ENCODE measurements at regions not wholly inside any gene's neighbourhood (a gene's known extent, or its start where the extent isn't known, plus 50 kb on each side); places are given as distances from the start of the nearest gene placed in this dataset.

DNA sequence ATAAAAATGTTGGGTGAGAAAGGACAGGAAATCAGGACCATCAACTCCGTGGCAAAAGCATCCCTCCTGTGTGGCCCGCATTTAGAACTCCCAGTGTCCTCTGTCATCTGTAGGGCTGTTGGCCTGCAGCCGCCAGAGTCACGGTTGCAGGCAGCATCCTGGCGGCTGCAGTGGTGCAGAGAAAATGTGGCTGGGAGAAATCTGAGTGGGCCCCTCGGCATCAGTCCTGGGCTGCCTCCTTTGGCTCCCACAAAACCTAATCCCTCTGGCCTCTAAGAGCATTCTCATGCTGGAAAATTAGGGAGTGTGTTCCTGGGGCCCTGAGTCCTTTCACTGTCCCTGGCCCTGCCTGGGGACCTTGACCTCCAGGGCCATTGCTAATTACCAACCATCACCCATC is 121.9 kb downstream of the WT1 start:
- no peak for DNase-seq (ENCODE audit: low read depth, low spot score)
- H3K27ac ChIP-seq: no peak overlapping the region

DNA sequence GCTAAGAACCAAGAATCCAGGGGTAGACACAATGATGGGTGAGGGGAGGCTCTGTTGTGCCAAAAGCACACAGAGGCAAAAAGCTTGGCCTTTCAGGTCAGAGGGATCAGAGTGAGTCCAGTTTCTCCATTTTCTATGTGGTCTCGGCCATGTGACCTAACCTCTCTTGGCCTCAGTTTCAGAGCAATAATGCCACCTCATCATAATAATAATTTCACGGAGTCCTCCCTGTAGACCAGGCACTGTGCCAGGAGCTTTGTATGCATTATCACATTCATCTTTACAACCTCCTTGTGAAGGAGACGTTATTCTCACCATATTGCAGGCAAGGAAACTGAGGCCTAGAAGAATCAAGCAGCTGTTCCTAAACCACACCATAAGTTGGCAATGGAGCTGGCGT is 120.2 kb downstream of the WT1 start:
- DNase-seq (ENCODE audit: low read depth, low spot score): no peak
- no peak overlapping the region for H3K27ac ChIP-seq

DNA sequence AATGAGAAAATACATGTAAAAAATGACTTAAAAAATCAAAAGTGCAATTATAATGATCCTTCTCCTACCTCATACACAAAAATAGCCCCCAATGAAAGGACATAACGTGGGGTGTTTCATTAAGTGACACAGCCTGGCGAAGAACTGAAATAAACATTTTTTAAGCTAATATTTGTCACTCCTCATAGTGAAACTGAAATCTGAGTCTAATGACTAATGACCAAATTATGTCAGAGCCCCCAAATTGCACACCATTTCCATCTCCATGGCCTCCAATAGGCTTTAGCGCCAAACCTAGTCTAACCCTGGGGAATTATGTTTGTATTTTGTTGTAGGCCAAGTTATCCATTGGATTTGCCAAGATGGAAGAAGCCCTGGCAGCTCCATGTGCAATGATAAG is 119.1 kb downstream of the WT1 start:
- DNase-seq (ENCODE audit: low read depth, low spot score): no peak
- H3K27ac ChIP-seq: no peak overlapping the region

DNA sequence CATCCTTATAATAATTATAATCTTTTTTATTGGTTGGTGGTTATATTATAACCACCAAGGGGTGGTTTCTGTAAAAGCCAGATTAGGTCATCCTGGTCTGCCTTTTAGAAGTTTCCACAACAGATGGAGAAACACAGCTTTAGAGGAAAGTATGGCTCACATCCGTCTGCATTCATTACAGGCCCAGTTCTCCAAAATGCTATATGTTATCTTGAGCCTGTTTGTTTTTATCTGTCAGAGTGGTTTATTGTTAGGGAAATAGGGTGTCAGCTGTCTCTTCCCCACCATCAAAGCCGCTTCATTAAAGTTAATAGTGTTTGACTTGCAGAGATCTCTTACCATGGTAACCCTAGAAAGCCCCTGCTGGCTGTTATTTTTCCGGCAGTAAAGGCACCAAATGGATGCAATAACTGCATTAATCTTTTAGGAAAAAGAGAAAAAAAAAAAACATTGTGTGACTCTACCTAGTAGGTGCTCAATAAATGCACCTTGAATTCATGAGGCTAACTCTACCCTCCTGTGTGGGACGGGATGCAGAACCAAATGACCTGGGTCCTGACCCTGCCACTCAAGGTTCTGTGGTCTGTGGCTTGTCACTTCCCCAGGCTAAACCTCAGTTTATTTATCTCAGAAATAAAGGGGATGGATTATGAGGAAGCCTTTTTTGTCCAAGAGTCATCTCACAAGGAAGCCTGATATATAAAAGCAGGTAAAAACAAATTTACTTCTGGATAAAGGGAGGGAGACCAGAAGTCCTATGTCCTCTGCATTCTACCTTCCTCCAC is 118.3 kb downstream of the WT1 start:
- no peak for DNase-seq (ENCODE audit: low read depth, low spot score)
- no peak overlapping the region for H3K27ac ChIP-seq

DNA sequence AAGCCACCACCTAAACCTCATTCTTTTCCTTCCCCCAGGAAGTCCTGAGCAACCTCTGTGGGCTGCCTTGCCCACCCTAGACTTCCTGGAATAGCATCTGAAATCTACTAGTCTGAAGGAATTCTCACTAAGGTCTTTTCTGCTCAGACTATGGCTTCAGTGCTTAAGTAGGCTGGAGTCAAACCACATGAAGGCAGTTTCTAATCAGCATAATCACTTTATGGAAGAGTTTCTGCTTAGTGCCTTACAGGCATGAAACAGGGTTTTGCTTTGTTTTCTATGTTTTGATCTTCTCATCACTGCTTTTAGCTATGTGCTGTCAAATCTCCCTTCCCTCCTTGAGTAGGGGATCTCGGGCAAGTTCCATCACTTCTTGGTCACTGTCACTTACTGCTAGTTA is 117.7 kb downstream of the WT1 start:
- no peak for DNase-seq (ENCODE audit: low read depth, low spot score)
- no peak overlapping the region for H3K27ac ChIP-seq

DNA sequence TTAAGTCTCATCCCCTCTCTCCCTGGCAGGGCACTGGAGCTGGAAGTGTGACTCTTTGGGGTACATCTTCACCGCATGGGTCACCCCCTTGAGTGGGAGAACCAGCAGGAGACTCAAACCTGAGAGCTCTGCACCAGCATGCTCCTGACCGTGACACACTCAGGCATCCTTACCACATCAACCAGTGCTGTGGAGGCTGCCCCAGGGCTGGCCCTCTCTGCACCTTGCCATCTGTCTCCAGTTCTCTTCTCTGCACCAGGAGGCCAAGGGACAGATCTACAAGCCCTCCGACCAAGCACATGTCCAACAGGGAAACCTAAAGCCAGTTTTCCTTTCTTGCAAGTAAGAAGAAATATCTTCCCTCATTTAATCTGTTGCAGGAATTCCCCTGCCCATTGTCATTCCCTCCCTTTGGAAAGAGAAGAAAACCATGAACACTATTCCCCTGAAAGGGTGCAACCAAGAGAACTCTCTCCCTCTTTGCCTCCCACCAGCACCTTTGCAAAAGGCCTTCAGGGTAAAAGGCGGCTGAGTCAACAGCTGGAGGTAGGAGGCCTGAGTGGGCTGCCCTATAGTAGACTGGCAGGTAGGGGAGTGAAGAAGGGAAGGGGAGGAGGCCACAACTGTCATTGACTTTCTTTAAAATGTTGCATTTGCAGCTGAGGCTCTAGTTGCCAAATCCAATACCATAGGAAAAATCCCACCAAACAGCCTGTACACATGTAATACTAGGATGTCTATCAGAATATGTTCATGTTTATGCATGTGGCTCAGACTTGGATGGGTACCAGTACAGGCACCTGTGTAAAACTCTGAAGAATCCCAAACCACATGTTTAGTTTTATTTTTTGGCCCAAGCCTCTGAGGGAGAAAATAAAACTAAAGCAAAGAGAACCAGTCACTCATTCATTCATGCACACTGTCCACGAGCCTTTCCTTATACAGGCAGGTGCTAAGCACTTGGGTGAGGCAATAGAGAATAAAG is 117.0 kb downstream of the WT1 start:
- no peak for DNase-seq (ENCODE audit: low read depth, low spot score)
- no peak overlapping the region for H3K27ac ChIP-seq

DNA sequence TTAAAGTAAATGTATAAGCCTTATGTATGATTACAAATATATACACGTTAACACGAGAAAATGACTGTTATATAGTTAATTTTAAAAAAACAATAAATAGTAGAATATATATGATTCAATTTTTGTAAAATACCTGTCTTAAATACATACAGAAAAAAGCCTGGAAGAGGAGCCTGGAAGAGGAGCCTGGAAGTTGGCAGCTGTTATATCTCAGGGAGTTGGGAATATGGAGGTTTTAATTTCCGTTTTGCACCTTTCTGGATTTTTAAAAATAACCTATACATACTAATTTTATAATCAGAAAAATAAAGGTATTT is 111.6 kb downstream of the WT1 start:
- H3K27ac ChIP-seq: no peak overlapping the region
- no peak for DNase-seq (ENCODE audit: low read depth, low spot score)

DNA sequence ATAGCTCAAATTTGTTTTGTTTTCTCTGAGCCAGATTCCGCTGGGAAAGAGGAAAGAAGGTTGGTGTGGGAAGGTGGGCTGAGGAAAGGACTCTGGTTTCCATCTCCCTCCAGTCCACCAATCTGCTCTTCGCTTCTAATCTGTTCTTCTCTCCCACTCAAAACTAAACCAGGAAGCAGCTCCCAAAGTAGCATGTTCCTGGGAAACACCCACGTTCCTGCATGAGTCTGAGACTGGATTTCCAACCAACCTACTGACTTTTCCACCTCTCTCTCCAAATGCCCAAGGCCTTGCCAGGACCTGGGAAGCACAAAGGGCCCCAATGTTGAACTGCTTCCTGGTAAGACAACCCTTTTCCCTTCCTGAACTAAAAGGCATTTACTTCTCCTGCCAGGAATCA is 110.2 kb downstream of the WT1 start:
- no peak for DNase-seq (ENCODE audit: low read depth, low spot score)

DNA sequence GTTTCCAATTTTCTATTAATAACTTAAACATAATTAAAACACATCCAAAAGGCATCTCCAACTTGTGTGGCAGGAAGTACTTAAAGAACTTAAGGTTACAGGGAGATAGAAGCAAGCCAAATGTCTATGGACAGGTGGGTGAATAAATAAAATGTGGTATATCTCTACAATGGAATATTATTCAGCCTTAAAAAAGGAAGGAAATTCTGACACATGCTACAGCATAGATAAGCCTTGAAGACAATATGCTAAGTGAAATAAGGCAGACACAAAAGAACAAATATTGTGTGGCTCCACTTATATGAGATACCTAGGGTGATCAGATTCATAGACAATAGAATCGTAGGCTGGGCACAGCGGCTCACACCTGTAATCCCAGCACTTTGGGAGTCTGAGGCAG is 109.6 kb downstream of the WT1 start:
- DNase-seq (ENCODE audit: low read depth, low spot score): no peak

More for the DNA sequence above, 110.2 kb downstream of the WT1 start:
- no peak overlapping the region for H3K27ac ChIP-seq

DNA sequence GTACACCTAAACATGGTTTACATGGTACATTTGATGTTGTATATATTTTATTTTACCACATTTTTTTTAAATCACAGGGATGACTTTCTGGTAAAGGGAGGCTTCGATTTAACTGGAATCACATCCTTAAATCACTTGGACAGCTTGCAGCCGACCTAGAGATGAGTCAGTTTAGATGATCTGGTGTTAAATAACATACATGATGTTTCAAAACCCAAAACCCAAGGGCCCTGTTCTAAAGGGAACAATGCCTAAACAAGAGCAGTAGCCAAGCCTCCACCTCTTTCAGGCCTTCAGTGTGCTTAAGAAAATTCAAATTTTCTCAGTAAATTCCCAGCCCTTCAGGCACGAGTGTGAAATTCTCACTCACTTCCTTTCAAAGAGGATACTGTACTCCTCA is 108.8 kb downstream of the WT1 start:
- no peak for DNase-seq (ENCODE audit: low read depth, low spot score)
- no peak overlapping the region for H3K27ac ChIP-seq

More for the DNA sequence above, 109.6 kb downstream of the WT1 start:
- no peak overlapping the region for H3K27ac ChIP-seq

DNA sequence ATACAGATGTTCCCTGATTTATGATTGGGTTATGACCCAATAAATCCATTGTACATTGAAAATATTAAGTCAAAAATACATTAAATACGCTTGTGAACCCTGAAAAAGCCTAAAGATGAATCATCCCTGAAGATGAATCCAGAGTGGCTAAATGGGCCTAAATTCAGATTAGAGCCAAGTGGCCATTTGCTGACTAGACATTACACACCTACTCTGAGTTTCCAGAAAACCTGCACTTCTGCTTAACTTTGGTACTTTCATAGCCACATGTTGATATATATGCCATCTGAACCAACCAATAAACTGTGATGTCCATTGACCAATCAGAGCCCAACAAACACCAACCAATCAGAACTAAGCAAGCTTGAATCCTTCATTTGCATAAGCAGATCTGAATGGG is 106.9 kb downstream of the WT1 start:
- H3K27ac ChIP-seq: no peak overlapping the region
- DNase-seq (ENCODE audit: low read depth, low spot score): no peak

DNA sequence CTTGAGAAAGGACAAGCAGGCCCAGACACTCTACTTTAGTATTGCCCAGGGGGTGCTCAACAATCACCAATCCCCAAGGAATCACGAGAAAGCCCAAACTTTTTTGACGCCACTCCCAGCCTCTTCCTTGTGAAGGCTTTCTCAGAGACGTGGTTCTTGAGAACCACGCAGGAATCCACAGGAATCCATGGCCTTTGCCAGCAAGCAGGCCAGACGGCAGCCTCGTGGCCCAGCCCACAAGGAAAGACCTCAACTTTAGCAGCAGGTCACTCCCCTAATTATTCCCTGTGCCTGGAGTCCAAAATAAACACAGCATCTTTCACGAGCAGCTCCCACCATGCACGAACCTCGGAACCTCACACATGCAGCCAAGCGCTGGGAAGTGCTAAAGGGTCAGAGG is 104.2 kb downstream of the WT1 start:
- DNase-seq (ENCODE audit: low read depth, low spot score): no peak
- no peak overlapping the region for H3K27ac ChIP-seq

DNA sequence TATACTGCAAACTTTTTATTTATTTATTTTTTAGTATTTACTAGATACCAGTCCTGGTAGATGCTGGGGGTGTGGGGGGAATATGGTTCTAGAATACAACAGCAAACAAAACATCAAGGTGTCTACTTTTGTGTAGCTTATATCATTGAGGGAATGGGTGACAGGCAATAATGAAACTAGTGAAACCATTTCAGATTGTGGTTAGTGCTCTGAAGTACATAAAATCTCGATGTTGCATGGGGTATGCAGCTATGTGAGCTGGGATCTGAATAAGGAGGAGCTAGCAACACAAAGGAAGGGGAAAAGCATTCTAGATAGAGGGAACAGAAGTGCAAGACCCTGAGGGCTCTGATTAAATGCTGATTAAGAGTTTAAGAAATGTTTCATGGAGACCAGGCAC is 103.5 kb downstream of the WT1 start:
- DNase-seq (ENCODE audit: low read depth, low spot score): no peak

DNA sequence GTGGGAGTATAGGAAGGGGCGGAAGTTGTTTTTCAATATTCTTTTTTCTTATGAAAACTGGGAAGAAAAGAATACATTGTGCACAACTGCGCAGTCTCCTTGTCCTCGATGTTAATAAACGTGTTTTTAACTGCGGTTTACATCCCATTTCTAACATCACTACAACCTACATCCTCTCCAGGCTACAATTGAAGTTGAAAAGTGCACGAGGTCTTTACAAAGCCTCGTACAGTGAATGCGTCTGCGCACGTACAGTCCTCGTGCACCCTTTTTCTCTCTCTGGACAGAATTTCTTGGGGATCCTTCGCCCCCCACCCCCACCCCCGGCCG is 102.4 kb downstream of the WT1 start:
- no peak overlapping the region for H3K27ac ChIP-seq
- DNase-seq (ENCODE audit: low read depth, low spot score): no peak

More for the DNA sequence above, 103.5 kb downstream of the WT1 start:
- no peak overlapping the region for H3K27ac ChIP-seq

DNA sequence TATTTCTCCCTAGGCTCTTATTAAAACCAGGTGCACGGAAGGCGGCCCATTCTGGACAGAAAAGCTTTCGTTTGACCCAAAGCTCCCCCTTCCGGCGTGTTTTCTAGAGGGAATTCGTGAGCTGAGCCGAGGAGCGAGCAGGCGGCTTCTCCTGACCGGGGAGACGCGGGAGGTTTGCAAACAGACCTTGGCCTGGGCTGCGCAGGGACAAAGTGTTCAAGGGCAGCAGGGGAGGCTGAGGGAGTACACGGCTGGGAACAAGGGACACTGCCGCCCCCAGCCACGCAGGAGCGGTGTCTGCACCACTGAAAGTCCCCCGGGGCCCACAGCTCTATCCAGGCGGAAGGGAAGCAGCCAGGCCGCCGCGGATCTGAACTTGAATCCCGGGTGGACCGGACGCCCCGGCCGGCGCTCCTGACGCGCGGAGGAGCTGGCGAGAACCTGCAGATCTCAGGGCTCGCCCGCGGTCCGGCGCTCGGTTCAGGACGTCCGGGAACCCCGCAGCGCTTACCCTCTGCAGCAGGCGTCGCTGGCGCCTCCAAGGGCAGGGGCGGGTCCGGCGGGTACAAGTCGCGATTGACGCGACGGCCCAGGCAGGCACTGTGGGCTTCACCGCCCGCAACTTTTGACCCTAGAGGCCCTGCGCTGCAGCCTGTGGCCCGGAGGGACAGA is 101.9 kb downstream of the WT1 start:
- no peak overlapping the region for H3K27ac ChIP-seq
- DNase-seq (ENCODE audit: low read depth, low spot score): no peak

DNA sequence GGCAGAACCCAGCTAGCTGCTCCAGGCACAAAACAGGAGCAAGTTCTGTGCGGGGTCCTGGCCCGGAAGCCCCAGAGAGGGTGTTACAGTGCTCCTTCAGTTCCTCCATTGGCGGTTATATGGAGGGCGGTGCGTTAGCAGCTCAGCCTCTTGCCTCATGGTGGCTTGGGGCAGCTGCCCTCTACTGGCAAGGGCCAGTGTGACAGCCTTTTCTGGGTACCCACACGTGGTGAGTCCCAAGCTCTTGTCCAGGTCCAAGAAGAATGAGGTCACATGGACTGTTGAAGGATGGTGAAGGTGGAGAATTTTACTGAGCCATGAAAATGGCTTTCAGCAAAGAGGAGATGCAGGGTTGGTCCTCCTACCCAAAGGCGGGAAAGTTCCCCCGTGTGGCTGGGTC is 100.5 kb downstream of the WT1 start:
- DNase-seq (ENCODE audit: low read depth, low spot score): no peak
- no peak overlapping the region for H3K27ac ChIP-seq

All from epithelial cell of prostate (primary cell).